PFSK-1 (cell line): ENCODE measurements at regions not wholly inside any gene's neighbourhood (a gene's known extent, or its start where the extent isn't known, plus 50 kb on each side); places are given as distances from the start of the nearest gene placed in this dataset.

Experiments used
- FOXP2 ChIP-seq: optimal IDR thresholded peaks from 2 replicates; pipeline ENCODE3; 2011; ENCODE audit warnings: borderline replicate concordance, control low read depth, inconsistent platforms; ENCODE audit not compliant: insufficient read depth; ENCODE audit errors: extremely low read length, extremely low read depth
- POLR2AphosphoS5 ChIP-seq: IDR thresholded peaks from 2 replicates; pipeline ENCODE4 v1.6.1; 2012; ENCODE audit warnings: low read depth, mild to moderate bottlenecking, control low read depth, low read length, moderate library complexity
- REST ChIP-seq, 2 experiments: IDR thresholded peaks; 2 replicates each; pipeline versions ENCODE4 v1.6.1 to v1.8.0; 2011 to 2012; ENCODE audit warnings: low read depth in 2 of 2, low read length in 2 of 2, control low read depth in 1 of 2, inconsistent platforms in 1 of 2, mild to moderate bottlenecking in 1 of 2, moderate library complexity in 1 of 2; ENCODE audit not compliant: insufficient read depth in 1 of 2
- SIN3A ChIP-seq: IDR thresholded peaks from 2 replicates; pipeline ENCODE4 v1.6.1; 2012; ENCODE audit warnings: mild to moderate bottlenecking, low read length, moderate library complexity, borderline replicate concordance; ENCODE audit not compliant: insufficient read depth
- TAF1 ChIP-seq: IDR thresholded peaks from 2 replicates; pipeline ENCODE4 v1.6.1; 2012; ENCODE audit warnings: low read length, control low read depth, borderline replicate concordance; ENCODE audit not compliant: insufficient read depth

- TF ChIP-seq POLR2AphosphoS5, result no peak
- TF ChIP-seq REST (IDR thresholded peaks at IDR 0.05; ENCODE audit: insufficient read depth in 1 of 2, low read depth in 2 of 2, low read length in 2 of 2), result peak; percentile 68 to 91
- no peak for TF ChIP-seq SIN3A
- TF ChIP-seq TAF1, result no peak
- no peak for TF ChIP-seq FOXP2
Observed at GRCh38 chr15:79208179-79208578, 74.3 kb upstream of the ANKRD34C start.
